Uterus (tissue), 3 donors: ENCODE measurements at regions not wholly inside any gene's neighbourhood (a gene's known extent, or its start where the extent isn't known, plus 50 kb on each side); places are given as distances from the start of the nearest gene placed in this dataset.

Experiments used
- DNase-seq, 2 donors: peaks; one replicate each; pipeline ENCODE4 v3.0.0-alpha.2; 2019 to 2020
- H3K27ac ChIP-seq, 2 donors: fragments of 200-600 bp; sonication (generic); 1 replicate in 1 of 2; 2 replicates in 1 of 2; pipeline ENCODE4 v1.5.1; 2016 to 2018
- H3K27me3 ChIP-seq, 2 donors: fragments of 200-600 bp; sonication (generic); one replicate each; pipeline ENCODE4 v1.5.1; 2018 to 2019; ENCODE audit warnings: control low read depth in 1 of 2
- H3K36me3 ChIP-seq, 2 donors: fragments of 200-600 bp; sonication (generic); one replicate each; pipeline ENCODE4 v1.5.1; 2019; ENCODE audit warnings: control low read depth in 1 of 2
- H3K4me1 ChIP-seq, 2 donors: fragments of 200-600 bp; sonication (generic); one replicate each; pipeline ENCODE4 v1.5.1; 2018 to 2019; ENCODE audit warnings: control low read depth in 1 of 2
- H3K4me3 ChIP-seq, 2 donors: fragments of 200-600 bp; sonication (generic); 1 replicate in 1 of 2; 2 replicates in 1 of 2; pipeline ENCODE4 v1.5.1; 2018 to 2019; ENCODE audit warnings: mild to moderate bottlenecking in 1 of 2
- H3K9me3 ChIP-seq, 2 donors: fragments of 200-600 bp; sonication (generic); one replicate each; pipeline ENCODE4 v1.5.1; 2019; ENCODE audit warnings: control low read depth in 1 of 2
- POLR2A ChIP-seq, 2 donors: fragments of 450-650 bp; IDR thresholded peaks; one replicate each; pipeline ENCODE4 v1.6.1; 2016; ENCODE audit warnings: antibody characterized with exemption in 2 of 2, mild to moderate bottlenecking in 1 of 2, moderate library complexity in 1 of 2
- intact Hi-C: fragments of 100-400 bp; cut with DNase I; formaldehyde crosslinking; loops from one replicate; pipeline ENCODE4 v1.15.1; 2023; ENCODE audit warnings: low total_unique reads
- TF ChIP-seq, protein P1 (sequence below), 4 experiments: fragments of 200-600 bp in 2 of 4; fragments of 450-650 bp in 2 of 4; sonication (generic) in 2 of 4; IDR thresholded peaks; one replicate each; pipeline ENCODE4 v1.5.1; 2016 to 2019; ENCODE audit warnings: antibody characterized with exemption in 4 of 4, mild to moderate bottlenecking in 2 of 4, moderate library complexity in 1 of 4
- donor health status: DM: yes; HTN: yes; CAD: no.

DNA sequence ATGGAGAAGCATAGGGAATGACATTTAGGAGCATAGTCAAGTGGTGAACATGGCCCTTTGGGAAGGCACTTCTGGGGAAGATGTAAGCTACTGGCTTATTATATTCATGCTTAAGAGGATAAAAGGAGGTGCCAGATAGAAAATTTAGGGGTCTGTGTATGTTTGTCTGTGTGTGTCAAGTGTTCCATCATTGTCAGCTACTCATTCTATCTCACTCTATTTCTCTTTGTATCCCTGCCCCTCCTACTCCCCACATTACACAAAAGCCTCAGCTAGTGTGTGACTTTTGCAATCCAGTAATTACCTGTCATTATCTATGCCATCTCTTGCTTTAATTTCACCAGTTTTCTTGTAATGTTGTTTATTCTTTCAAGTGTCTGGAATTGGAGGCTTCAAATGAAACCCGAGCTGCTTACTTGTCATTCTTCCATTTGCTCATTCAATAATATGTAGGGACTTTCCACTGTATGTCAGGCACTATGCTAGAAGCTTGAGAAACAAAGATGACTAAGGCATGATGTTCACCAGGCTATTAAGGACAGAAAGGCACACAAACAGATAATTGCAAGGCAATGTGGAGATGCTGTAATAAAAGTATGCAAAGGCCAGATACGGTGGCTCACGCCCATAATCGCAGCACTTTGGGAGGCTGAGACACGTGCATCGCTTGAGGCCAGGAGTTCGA is 229.8 kb upstream of the TEX13C start:
- H3K4me1 ChIP-seq, result no peaks in the 10 kb centered on the region
- intact Hi-C loops, result no loop called here
- no peaks in the 10 kb centered on the region for H3K9me3 ChIP-seq
- DNase-seq, result no peak
- peaks cover 0 to 14% of the 10 kb centered on the region in 2 donors for H3K27me3 ChIP-seq
- H3K4me3 ChIP-seq, result no peak overlapping the region
- H3K27ac ChIP-seq, result no peak overlapping the region
- TF ChIP-seq, protein P1, sequence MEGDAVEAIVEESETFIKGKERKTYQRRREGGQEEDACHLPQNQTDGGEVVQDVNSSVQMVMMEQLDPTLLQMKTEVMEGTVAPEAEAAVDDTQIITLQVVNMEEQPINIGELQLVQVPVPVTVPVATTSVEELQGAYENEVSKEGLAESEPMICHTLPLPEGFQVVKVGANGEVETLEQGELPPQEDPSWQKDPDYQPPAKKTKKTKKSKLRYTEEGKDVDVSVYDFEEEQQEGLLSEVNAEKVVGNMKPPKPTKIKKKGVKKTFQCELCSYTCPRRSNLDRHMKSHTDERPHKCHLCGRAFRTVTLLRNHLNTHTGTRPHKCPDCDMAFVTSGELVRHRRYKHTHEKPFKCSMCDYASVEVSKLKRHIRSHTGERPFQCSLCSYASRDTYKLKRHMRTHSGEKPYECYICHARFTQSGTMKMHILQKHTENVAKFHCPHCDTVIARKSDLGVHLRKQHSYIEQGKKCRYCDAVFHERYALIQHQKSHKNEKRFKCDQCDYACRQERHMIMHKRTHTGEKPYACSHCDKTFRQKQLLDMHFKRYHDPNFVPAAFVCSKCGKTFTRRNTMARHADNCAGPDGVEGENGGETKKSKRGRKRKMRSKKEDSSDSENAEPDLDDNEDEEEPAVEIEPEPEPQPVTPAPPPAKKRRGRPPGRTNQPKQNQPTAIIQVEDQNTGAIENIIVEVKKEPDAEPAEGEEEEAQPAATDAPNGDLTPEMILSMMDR (IDR thresholded peaks at IDR 0.05), result no peak
- no peak for TF ChIP-seq POLR2A (IDR thresholded peaks at IDR 0.05)
- H3K36me3 ChIP-seq, result no peaks in the 10 kb centered on the region

GRCh38 chrX:125093852-125094251 is 225.8 kb upstream of the TEX13C start:
- Histone ChIP-seq H3K9me3 (no peaks in the 10 kb centered on the region), H3K27ac (no peak overlapping the region), H3K36me3 (no peaks in the 10 kb centered on the region), H3K4me1 (no peaks in the 10 kb centered on the region), H3K27me3 (no peaks in the 10 kb centered on the region), H3K4me3 (no peak overlapping the region)
- intact Hi-C loops, result no loop called here
- DNase-seq, result no peak
- no peak for TF ChIP-seq POLR2A (IDR thresholded peaks at IDR 0.05)
- TF ChIP-seq, protein P1 (IDR thresholded peaks at IDR 0.05), result no peak

GRCh38 chrX:125094901-125095300 is 224.8 kb upstream of the TEX13C start:
- Histone ChIP-seq H3K4me3 (no peak overlapping the region), H3K36me3 (no peaks in the 10 kb centered on the region), H3K9me3 (no peaks in the 10 kb centered on the region), H3K27ac (no peak overlapping the region), H3K4me1 (no peaks in the 10 kb centered on the region), H3K27me3 (no peaks in the 10 kb centered on the region)
- intact Hi-C loops, result no loop called here
- no peak for TF ChIP-seq POLR2A (IDR thresholded peaks at IDR 0.05)
- TF ChIP-seq, protein P1 (IDR thresholded peaks at IDR 0.05), result no peak
- DNase-seq, result no peak

DNA sequence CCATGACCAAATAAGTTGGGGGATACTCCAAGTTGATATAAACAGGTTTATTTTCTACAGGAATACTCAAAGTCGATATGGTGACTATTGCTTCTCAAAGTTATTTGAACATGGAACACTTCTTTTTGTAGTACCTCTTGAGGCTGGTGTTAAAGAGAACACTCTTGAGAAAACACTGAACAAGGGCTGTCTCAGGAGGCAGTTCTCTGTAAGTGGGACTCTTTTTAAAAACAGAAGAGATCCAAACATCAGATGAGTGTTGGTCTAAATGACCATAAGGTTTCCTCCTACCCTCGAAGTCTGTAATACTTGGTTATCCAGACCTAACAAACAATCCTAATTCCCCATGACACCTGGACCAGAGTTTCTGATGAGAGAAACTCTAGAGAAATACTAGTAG is 223.2 kb upstream of the TEX13C start:
- no peak overlapping the region for H3K27ac ChIP-seq
- no peaks in the 10 kb centered on the region for H3K36me3 ChIP-seq
- no peaks in the 10 kb centered on the region for H3K9me3 ChIP-seq
- H3K4me3 ChIP-seq, result no peak overlapping the region
- intact Hi-C loops, result no loop called here
- no peaks in the 10 kb centered on the region for H3K27me3 ChIP-seq
- TF ChIP-seq, protein P1 (IDR thresholded peaks at IDR 0.05), result no peak
- no peak for TF ChIP-seq POLR2A (IDR thresholded peaks at IDR 0.05)
- H3K4me1 ChIP-seq, result no peaks in the 10 kb centered on the region
- no peak for DNase-seq

DNA sequence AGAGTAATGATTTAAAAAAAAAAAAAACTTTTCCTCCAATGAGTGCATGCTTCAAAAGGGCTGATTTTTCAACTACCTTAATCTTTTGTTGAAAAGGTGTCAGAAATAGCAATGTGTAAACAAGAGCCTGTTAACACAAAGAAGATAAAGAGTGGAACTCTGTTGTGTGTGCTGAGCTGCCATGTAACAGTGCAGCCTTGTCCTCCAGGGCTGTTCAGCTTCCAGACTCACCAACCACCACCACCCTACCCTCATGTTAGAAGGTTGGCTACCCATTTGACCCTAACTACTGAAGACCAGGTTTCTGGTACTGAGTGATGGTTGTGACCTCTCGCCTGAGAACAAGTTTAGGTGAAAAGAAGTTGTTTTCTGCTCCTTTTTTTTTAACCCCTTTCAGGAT is 222.8 kb upstream of the TEX13C start:
- no peaks in the 10 kb centered on the region for H3K27me3 ChIP-seq
- TF ChIP-seq POLR2A (IDR thresholded peaks at IDR 0.05), result no peak
- TF ChIP-seq, protein P1 (IDR thresholded peaks at IDR 0.05), result no peak
- intact Hi-C loops, result no loop called here
- H3K36me3 ChIP-seq, result no peaks in the 10 kb centered on the region
- no peak for DNase-seq
- no peak overlapping the region for H3K27ac ChIP-seq
- no peak overlapping the region for H3K4me3 ChIP-seq
- H3K4me1 ChIP-seq, result no peaks in the 10 kb centered on the region
- H3K9me3 ChIP-seq, result no peaks in the 10 kb centered on the region
